ENCODE measurements at regions not wholly inside any gene's neighbourhood (a gene's known extent, or its start where the extent isn't known, plus 50 kb on each side); places are given as distances from the start of the nearest gene placed in this dataset.
A peak's percentile ranks its signal among the peaks of the same experiment; 100 is the strongest.
"Not testable (repeated sequence)": the region's sequence is repeated elsewhere in the genome, so short reads cannot be mapped to it uniquely, and the experiment has no call there.

DNA sequence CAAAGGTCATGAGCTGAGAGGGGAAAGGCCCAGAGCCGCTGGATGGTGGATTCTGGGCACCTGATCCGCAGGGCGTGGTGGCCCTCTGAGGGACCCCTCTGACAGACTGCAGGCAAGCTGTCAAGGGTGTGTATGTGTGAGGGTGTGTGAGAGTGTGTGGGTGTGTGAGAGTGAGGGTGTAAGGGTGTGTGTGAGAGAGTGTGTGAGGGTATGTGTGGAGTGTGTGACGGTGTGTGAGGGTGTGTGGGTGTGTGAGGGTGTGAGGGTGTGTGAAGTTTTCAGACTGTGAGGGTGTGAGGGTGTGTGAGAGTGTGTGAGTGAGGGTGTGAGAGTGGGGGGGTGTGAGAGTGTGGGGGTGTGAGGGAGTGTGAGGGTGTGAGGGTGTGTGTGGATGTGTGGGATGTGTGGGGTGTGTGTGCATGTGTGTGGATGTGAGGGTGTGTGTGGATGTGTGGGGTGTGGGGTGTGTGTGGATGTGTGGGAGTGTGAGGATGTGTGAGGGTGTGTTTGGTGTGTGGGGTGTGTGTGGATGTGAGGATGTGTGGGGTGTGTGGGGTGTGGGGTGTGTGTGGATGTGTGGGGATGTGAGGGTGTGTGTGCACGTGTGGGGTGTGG lies 156.7 kb downstream of the TMEM121 start:
- H3K4me3 ChIP-seq (ENCODE audit: low read depth, low read length): peak overlapping the region; percentile 60
- DNase-seq (ENCODE audit: low read depth): peak; percentile 62
- TF ChIP-seq, protein P1, sequence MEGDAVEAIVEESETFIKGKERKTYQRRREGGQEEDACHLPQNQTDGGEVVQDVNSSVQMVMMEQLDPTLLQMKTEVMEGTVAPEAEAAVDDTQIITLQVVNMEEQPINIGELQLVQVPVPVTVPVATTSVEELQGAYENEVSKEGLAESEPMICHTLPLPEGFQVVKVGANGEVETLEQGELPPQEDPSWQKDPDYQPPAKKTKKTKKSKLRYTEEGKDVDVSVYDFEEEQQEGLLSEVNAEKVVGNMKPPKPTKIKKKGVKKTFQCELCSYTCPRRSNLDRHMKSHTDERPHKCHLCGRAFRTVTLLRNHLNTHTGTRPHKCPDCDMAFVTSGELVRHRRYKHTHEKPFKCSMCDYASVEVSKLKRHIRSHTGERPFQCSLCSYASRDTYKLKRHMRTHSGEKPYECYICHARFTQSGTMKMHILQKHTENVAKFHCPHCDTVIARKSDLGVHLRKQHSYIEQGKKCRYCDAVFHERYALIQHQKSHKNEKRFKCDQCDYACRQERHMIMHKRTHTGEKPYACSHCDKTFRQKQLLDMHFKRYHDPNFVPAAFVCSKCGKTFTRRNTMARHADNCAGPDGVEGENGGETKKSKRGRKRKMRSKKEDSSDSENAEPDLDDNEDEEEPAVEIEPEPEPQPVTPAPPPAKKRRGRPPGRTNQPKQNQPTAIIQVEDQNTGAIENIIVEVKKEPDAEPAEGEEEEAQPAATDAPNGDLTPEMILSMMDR (IDR thresholded peaks at IDR 0.05; ENCODE audit: insufficient read depth, low read depth, low read length, missing control alignments): no peak

DNA sequence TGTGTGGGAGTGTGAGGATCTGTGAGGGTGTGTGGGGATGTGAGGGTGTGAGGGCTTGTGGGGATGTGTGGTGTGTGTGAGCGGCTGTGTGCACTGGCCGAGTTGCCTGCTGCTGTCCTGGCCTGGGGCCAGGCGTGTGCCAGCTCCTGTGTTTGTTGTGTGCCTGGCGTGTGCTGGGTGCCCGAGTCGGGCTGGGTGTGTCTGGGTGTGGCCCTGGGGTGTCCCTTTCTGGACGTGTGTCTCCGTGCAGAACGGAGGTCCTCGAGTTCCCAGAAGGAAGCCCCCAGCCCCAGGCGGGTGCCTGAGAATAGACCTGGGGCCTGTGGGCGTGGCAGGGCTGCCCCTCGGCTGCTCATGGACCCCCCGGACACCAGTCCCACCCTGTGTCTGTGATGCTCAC lies 157.7 kb downstream of the TMEM121 start:
- peak; percentile 28 for DNase-seq (ENCODE audit: low read depth)
- peak overlapping the region; percentile 60; the same call in 1 of the 2 replicates for H3K4me3 ChIP-seq (ENCODE audit: low read depth, low read length)

DNA sequence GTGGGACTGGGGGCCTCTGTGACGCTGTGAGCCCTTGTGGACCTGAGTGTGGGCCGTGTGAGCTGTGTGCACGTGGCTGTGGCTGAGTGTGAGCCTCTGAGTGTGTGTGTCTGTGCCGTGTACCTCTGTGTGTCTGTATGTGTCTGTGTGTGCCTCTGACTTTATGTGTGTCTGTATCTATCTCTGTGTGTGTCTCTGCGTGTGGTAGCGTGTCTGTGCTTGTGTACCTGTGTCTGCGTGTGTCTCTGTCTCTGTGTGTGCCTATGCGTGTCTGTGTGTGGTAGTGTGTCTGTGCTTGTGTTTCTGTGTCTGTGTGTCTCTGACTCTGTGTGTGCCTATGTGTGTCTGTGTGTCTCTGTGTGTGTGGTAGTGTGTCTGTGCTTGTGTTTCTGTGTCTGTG lies 158.2 kb downstream of the TMEM121 start:
- DNase-seq (ENCODE audit: low read depth): peak; percentile 38
- H3K4me3 ChIP-seq (ENCODE audit: low read depth, low read length): peak overlapping the region; percentile 40

DNA sequence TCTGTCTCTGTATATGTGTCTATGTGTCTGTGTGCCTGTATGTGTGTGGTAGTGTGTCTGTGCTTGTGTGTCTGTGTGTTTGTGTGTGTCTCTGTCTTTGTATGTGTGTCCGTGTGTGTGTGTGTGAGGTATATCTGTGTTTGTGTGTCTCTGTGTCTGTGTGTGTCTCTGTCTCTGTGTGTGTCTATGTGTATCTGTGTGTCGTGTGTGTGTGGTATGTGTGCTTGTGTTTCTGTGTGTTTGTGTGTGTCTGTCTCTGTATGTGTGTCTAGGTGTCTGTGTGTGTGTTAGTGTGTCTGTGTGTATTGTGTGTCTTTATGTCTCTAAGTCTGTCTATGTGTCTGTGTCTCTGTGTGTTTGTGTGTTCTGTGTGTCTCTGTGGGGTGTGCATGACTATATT lies 158.6 kb downstream of the TMEM121 start:
- peak; percentile 52 for DNase-seq (ENCODE audit: low read depth)
- H3K4me3 ChIP-seq (ENCODE audit: low read depth, low read length): peak overlapping the region; percentile 40
- TF ChIP-seq, protein P1 (IDR thresholded peaks at IDR 0.05; ENCODE audit: insufficient read depth, low read depth, low read length, missing control alignments): no peak

DNA sequence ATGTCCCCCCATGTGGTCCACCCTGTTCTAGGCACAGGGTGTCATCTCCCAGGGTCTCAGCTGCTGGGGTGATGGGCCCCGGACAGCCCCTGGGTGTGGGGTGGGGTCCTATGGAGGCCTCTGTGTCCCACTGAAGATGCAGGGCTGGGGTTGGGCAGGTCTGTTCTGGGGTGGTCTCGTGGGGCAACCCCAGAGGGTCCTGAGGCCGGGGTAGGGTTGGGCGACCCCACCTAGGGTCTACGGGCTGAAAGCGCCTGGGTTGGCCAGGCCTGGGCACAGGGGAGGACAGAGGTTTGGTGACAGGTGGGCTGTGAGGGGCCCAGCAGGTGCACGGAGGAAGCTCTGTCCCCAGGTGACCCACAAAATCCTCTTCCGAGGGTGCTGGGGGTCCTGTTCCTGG lies 159.2 kb downstream of the TMEM121 start:
- not testable (repeated sequence) for H3K4me3 ChIP-seq (ENCODE audit: low read depth, low read length); DNase-seq (ENCODE audit: low read depth)

DNA sequence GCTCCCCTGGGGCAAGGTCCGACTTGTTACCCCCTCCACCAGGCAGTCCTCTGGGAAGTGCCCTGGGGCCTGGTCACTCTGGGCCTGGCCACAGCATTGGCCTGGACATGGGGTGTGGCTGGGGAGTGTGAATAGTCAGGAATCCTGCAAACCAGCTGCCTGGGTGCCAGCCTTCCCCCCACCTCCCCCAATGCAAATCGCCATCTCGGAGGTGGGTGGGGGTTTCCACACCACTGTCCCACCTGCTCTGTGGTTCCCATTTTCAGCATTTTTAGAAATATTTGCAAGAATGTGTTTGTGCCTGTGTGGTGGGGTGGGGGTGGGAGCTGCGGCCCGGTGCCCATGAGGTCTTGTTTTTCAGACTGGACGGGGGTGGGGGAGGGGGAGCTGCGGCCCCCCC lies 159.7 kb downstream of the TMEM121 start:
- not testable (repeated sequence) for H3K4me3 ChIP-seq (ENCODE audit: low read depth, low read length); DNase-seq (ENCODE audit: low read depth)

DNA sequence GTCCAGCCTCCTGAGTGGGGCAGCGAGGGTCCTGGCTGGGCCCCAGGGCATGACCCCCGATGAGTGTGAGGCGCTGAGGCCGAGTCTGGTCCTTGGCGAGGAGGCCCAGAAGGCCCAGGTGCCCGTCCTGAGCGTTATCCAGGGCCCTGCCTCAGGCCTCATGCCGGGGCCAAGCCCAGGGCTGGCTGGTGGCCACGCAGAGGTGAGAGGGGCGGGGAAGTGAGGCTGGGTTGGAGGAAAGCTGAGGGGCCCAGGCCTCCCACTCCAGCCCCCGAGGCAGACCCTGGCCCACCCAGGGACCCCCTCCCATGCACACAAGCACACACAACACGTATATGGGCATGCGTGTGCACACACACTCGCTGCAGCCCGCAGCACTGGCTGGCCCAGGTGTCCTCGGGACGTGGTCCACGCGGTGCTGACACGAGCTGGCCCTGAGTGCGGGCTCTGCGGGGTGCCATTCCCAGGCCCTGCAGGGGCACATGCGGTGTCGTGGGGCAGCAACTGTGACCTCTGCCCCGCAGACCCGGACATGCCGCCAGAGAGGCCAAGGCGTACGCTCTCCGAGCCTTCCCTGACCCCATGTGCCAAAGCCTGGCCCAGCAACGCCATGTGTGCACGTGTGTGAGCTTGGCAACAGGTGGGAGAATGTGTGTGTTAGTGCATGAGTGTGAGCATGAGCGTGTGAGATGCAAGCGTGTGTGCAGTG lies 160.2 kb downstream of the TMEM121 start:
- H3K4me3 ChIP-seq (ENCODE audit: low read depth, low read length): peak overlapping the region; percentile 36
- peak; percentile 57 for DNase-seq (ENCODE audit: low read depth)

DNA sequence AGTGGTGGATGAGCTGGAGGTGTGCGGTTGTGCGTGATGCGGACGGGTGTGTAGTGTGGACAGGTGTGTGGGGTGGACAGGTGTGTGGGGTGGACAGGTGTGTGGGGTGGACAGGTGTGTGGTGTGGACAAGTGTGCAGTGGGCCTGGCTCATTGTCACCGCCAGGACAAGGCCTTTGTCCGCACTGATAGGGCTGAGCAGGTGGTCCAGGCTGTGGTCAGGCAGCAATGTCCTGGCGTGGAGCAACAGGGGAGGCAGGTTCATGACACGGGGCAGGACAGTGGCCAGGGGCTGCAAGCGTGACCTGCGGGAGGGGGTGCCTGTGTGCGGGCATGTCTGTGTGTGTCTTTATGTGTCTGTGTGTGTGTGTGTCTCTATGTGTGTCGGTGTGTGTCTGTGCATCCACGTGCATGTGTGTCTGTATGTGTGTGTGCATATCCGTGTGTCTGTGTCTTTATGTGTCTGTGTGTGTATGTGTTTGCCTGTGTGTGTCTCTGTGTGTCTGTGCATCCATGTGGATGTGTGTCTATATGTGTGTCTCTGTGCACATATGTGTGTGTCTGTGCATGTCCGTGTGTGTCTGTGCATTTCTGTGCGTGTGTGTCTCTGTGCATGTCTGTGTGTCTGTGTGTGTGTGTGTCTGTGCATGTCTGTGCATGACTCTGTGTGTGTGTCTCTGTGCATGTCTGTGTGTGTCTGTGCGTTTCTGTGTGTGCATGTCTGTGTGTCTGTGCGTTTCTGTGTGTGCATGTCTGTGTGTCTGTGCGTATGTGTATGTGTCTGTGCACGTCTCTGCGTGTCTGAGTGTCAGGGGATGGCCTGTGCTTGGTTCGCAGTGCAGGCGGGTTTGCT lies 161.0 kb downstream of the TMEM121 start:
- not testable (repeated sequence) for DNase-seq (ENCODE audit: low read depth); H3K4me3 ChIP-seq (ENCODE audit: low read depth, low read length)

DNA sequence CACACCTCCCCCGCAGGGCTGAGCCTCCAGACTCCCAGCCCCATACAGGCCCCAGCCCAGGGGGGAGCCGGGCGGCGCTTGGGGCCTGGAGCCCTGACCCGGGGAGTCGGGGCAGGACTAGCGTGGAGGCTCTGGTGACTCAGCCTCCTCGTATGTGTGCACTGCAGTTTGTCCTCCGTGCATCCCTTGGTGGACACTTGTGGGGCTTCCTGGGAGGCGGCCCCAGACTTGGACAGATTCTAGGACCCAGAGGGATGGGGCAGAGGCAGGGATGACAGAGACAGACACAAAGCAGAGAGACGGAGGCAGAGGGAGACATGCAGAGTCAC lies 161.6 kb downstream of the TMEM121 start:
- peak; percentile 85 for DNase-seq (ENCODE audit: low read depth)

DNA sequence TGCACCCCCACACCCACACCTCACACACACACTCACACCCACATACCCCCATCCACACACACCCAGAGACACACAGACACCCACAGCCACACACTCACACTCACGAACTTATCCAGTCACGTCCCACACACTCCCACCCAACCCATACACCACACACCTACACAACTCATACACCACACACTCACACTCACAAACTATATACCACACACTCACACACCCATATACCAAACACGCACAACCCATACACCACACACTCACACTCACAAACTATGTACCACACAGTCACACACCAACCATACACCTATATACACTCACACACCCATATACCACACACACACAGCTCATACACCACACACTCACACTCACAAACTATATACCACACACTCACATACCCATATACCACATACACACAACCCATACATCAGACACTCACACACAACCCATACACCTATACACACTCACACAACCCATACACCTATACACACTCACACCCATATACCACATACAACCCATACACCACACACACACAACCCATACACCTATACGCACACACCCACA lies 162.4 kb downstream of the TMEM121 start:
- peak overlapping the region; percentile 17 for H3K4me3 ChIP-seq (ENCODE audit: low read depth, low read length)
- not testable (repeated sequence) for DNase-seq (ENCODE audit: low read depth)

More for the DNA sequence above, 161.6 kb downstream of the TMEM121 start:
- H3K4me3 ChIP-seq (ENCODE audit: low read depth, low read length): not testable (repeated sequence)

DNA sequence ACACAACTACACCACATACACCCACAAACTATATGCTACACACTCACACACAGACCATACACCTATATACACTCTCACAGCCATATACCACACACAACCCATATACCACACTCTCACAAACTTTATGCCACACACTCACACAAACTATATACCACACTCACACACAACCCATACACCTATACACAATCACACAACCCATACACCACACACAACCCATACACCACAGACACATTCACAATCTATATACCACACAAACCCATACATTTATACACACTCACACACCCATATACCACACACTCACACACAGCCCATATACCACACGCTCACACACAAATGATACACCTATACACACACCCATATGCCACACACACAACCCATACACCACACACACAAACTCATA lies 163.3 kb downstream of the TMEM121 start:
- H3K4me3 ChIP-seq (ENCODE audit: low read depth, low read length): no peak overlapping the region
- TF ChIP-seq, protein P1 (IDR thresholded peaks at IDR 0.05; ENCODE audit: insufficient read depth, low read depth, low read length, missing control alignments): no peak
- no peak for DNase-seq (ENCODE audit: low read depth)
